ENCODE measurements at regions not wholly inside any gene's neighbourhood (a gene's known extent, or its start where the extent isn't known, plus 50 kb on each side); places are given as distances from the start of the nearest gene placed in this dataset.

GRCh38 chr22:44577391-44578109 is 79.5 kb upstream of the RTL6 start:
- DNase-seq (no peak), ATAC-seq (no peak)
- intact Hi-C loops (cut with DNase I): no loop called here
- Histone ChIP-seq H3K27me3 (peaks cover 0 to 19% (median 0%) of the 10 kb centered on the region in 7 donors), H3K36me3 (no peaks in the 10 kb centered on the region), H3K4me1 (peaks cover 0 to 16% (median 0%) of the 10 kb centered on the region in 9 donors), H3K27ac (no peak overlapping the region), H3K9me3 (no peaks in the 10 kb centered on the region), H3K4me3 (no peak overlapping the region)
- no peak for TF ChIP-seq CTCF (IDR thresholded peaks at IDR 0.05)
- 87 to 91% methylated on average over 26 of the region's 26 CpGs for WGBS, 2 donors

- Histone ChIP-seq H3K27me3 (peaks cover 0 to 19% (median 0%) of the 10 kb centered on the region in 7 donors), H3K36me3 (no peaks in the 10 kb centered on the region), H3K4me3 (no peak overlapping the region), H3K9me3 (no peaks in the 10 kb centered on the region), H3K4me1 (peaks cover 0 to 16% (median 0%) of the 10 kb centered on the region in 9 donors), H3K27ac (no peak overlapping the region)
- no peak for TF ChIP-seq CTCF (IDR thresholded peaks at IDR 0.05)
- DNase-seq (no peak), ATAC-seq (no peak)
- WGBS, 2 donors: 85 to 88% methylated on average over 15 of the region's 15 CpGs
- intact Hi-C loops (cut with DNase I): no loop called here
Observed at GRCh38 chr22:44576311-44577260, 78.6 kb upstream of the RTL6 start.

- peaks cover 0 to 24% (median 4%) of the 10 kb centered on the region in 9 donors for H3K4me1 ChIP-seq
- DNase-seq (no peak), ATAC-seq (no peak)
- H3K27ac ChIP-seq: no peak overlapping the region
- H3K4me3 ChIP-seq: no peak overlapping the region
- intact Hi-C loops (cut with DNase I): no loop called here
- 49 to 53% methylated on average over 7 of the region's 7 CpGs for whole genome bisulfite sequencing, 2 donors
- no peaks in the 10 kb centered on the region for H3K36me3 ChIP-seq
- no peak for TF ChIP-seq CTCF (IDR thresholded peaks at IDR 0.05)
- peaks cover 0 to 1% (median 0%) of the 10 kb centered on the region in 11 donors for H3K9me3 ChIP-seq
- H3K27me3 ChIP-seq: peaks cover 0 to 19% (median 0%) of the 10 kb centered on the region in 7 donors
Observed at GRCh38 chr22:44575381-44576268, 77.6 kb upstream of the RTL6 start.
